ENCODE measurements at regions not wholly inside any gene's neighbourhood (a gene's known extent, or its start where the extent isn't known, plus 50 kb on each side); places are given as distances from the start of the nearest gene placed in this dataset.
"Not testable (repeated sequence)": the region's sequence is repeated elsewhere in the genome, so short reads cannot be mapped to it uniquely, and the experiment has no call there.

DNA sequence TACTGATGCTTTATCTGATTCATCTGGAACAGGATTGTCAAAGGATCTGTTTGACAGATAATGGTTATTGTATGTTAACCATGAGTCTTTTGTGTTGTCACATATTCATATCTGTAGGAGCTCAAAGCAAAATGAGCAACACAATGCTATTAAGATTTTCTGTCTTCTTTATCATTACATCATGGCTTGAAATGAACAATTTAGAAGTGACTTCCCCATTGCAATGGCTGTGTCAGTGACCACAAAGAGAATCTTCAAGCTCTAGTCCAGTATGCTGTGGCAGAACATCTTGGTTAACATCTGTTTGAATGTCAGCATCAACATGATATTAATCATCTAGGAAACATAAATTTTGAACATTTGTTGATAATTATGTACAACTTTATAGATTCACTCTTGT lies 1148.5 kb downstream of the PLA2G4A start:
- Histone ChIP-seq H3K9me3 (peaks cover 25% of the 10 kb centered on the region), H3K4me1 (no peaks in the 10 kb centered on the region), H3K4me2 (no peak overlapping the region), H3K27ac (no peak overlapping the region), H3K27me3 (no peaks in the 10 kb centered on the region), H3K9ac (no peak overlapping the region), H3K36me3 (peaks cover 7% of the 10 kb centered on the region; the same call in 1 of the 2 replicates), H4K20me1 (no peaks in the 10 kb centered on the region), H3K4me3 (no peak overlapping the region)
- no peak for TF ChIP-seq Cebpa-rat (IDR thresholded peaks at IDR 0.05)

DNA sequence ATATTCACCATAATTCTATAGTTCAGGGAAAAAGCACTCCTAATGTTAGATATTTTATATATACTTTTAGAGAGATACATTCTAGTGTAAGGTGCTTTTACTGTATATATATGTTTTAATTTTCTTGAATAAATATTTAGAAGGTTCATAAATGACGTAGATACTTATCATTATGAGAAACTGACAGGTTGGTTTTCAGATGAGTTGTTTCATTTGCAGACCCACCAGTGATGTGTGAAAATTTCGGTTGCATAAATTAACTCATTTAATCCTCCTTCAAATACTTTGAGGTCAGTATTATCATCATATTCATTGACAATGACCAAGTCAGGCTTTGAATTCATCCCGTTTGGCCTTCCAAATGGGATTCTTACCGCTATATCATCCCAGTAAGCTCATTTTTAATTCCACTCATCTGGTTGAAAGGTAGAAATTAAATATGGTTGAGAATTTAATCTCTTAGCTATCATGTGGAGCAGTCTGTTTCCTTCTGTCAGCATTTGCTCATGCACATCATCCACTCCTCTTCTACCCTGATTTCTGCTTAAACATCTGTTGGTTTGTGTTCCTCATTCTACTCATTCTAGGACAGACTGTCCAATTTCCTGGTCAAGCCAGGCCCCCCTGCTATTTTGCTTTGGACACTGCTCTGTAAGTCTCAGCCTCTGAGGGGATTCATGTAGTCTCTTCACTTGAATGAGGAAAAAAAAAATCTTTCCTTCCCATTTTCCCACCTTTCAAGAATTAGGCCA lies 1156.6 kb downstream of the PLA2G4A start:
- H3K4me1 ChIP-seq, result peaks cover 53% of the 10 kb centered on the region

DNA sequence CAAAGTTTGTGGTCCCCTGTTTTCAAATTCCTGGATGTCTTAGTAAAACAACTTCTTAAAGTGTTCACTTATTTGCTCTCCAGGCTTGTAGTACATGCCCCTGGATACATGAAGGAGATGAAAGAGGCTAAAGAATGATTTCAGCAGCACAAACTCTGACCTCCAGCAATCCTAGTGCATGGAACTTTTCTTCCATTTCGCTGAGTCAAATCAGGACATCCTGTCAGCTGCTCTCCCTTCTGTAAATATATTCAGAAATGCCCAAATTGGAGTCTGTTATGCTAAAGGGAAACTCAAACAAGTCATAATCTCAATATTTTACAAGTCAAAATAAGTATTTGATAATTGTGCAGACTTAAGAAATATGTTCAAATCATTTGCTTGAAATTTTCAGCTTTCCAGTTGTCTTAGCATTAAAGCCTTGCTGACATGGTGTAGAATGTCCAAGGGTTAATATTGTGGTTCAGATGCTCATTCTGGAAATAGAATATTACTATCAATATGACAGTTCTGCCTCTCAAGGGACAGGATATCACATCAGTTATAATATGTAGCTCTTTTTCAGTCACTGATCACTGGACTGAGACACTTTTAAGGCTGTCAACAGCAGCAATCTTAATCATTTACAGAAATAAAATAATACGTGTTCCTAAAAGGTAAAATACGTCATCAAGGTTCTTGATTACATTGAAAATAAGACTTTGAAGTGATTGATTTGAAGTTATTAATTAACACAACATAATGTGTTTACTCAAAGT lies 1157.3 kb downstream of the PLA2G4A start:
- no peaks in the 10 kb centered on the region for H3K27me3 ChIP-seq
- peak overlapping the region; percentile 92 for H3K4me2 ChIP-seq
- H3K9me3 ChIP-seq, result peaks cover 25% of the 10 kb centered on the region
- H3K4me3 ChIP-seq, result peak overlapping the region; percentile 49; the same call in 1 of the 2 replicates
- H4K20me1 ChIP-seq, result no peaks in the 10 kb centered on the region
- H3K4me1 ChIP-seq, result peaks cover 54% of the 10 kb centered on the region
- peak overlapping the region; percentile 93 for H3K27ac ChIP-seq
- TF ChIP-seq Cebpa-rat (IDR thresholded peaks at IDR 0.05), result no peak
- H3K9ac ChIP-seq, result peak overlapping the region; percentile 75
- H3K36me3 ChIP-seq, result peaks cover 3% of the 10 kb centered on the region; the same call in 1 of the 2 replicates

More for the DNA sequence above, 1156.6 kb downstream of the PLA2G4A start:
- Histone ChIP-seq H3K27ac (peak overlapping the region; percentile 93), H3K36me3 (peaks cover 7% of the 10 kb centered on the region; the same call in 1 of the 2 replicates), H3K27me3 (no peaks in the 10 kb centered on the region), H3K4me2 (peak overlapping the region; percentile 92), H3K9ac (peak overlapping the region; percentile 75), H4K20me1 (no peaks in the 10 kb centered on the region), H3K4me3 (peak overlapping the region; percentile 49; the same call in 1 of the 2 replicates), H3K9me3 (peaks cover 32% of the 10 kb centered on the region)
- no peak for TF ChIP-seq Cebpa-rat (IDR thresholded peaks at IDR 0.05)

DNA sequence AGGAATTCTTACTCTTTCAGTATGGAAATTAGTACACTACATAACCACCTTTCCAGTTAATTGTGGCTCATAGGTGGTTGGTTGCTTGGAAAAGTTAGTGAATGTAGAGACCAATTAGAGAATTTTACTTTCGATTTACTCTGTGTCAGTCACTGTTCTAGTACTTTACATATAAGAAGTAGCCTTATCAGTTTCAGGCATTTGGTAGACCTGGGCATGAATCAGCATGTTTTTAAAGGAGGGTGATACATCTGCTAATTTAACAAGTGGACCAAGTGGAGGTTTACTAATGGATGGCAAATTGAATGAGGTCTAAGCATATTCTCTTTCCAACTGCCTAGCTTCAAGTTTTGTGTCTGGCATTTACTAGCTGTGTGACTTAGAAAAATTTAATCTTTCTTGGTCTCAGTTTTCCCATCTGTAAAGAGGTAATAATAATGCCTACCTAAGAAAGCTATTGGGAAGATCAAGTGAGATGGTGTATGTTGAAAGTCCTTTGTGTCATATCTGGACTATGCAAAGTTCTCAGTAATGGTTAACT lies 1158.6 kb downstream of the PLA2G4A start:
- H3K9me3 ChIP-seq, result peaks cover 13% of the 10 kb centered on the region; the same call in 1 of the 2 replicates
- no peaks in the 10 kb centered on the region for H4K20me1 ChIP-seq
- peak overlapping the region; percentile 93 for H3K27ac ChIP-seq
- H3K9ac ChIP-seq, result no peak overlapping the region
- H3K36me3 ChIP-seq, result no peaks in the 10 kb centered on the region; the same call in 1 of the 2 replicates
- H3K4me1 ChIP-seq, result peaks cover 62% of the 10 kb centered on the region
- 0 out of 2 replicates have a peak overlapping the region, but pooled peaks have one; percentile 1 for H3K4me3 ChIP-seq
- peak overlapping the region; percentile 92 for H3K4me2 ChIP-seq
- TF ChIP-seq Cebpa-rat (IDR thresholded peaks at IDR 0.05), result no peak
- H3K27me3 ChIP-seq, result no peaks in the 10 kb centered on the region

DNA sequence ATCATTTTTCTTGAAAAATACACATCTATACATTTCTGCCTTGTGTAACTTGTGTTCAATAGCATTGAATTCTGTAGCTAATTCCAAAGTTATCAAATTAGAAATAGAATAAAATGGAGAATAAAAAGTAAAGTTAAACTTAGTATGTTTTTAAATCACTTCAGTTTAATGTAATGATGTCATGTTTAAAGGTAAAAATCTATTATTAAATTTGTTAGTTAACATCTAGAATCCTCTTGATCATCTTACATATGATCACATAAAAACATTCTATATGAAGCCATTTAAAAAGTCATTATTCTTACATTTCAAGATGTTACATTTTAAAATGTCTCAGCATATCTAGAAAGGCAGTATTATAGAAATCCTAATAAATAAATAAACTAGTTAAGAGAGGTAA lies 1163.2 kb downstream of the PLA2G4A start:
- peaks cover 64% of the 10 kb centered on the region for H3K4me1 ChIP-seq
- no peaks in the 10 kb centered on the region for H3K27me3 ChIP-seq
- H4K20me1 ChIP-seq, result no peaks in the 10 kb centered on the region
- peaks cover 13% of the 10 kb centered on the region; the same call in 1 of the 2 replicates for H3K9me3 ChIP-seq
- H3K4me2 ChIP-seq, result no peak overlapping the region; the same call in 1 of the 2 replicates
- H3K27ac ChIP-seq, result peak overlapping the region; percentile 57; the same call in 1 of the 2 replicates
- H3K36me3 ChIP-seq, result no peaks in the 10 kb centered on the region; the same call in 1 of the 2 replicates
- H3K9ac ChIP-seq, result no peak overlapping the region
- H3K4me3 ChIP-seq, result no peak overlapping the region
- no peak for TF ChIP-seq Cebpa-rat (IDR thresholded peaks at IDR 0.05)

DNA sequence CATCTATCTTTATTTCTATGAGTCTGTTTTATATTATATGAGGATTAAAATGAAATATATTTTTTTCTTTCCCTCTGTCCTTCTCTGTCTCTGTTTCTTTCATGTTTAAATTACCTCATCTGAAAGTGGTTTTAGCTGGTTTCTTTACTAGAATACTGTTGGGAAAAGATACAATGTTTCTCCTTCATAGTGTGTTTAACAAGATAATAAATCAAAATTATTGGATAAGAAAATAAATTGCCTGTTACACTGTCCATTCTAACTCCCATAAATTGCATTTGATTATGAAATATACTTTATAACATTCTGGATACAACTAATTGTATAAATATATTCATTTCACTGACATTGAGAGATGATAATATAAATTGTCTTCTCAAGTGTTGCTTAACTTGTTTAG lies 1168.0 kb downstream of the PLA2G4A start:
- no peak for TF ChIP-seq Cebpa-rat (IDR thresholded peaks at IDR 0.05)

DNA sequence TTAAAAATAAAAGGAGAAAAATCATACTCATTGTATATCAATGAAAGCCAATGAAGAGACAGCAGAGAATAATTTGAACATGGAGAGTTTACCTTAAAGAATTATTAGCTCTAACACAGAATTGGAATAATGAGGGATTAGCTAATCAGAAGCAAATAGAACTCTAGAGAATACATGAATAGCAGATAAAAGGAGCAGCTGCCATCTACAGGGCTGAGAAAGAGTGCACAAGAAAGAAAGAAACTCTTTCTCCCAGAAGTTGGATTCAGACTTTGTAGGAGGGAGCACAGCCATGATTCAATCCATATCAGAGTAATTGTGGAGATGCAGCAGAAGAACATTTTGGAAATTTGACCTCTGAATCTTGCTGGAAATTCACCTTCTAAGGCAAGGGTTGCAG lies 1171.2 kb downstream of the PLA2G4A start:
- Histone ChIP-seq H3K9ac (no peak overlapping the region), H3K36me3 (peaks cover 12% of the 10 kb centered on the region; the same call in 1 of the 2 replicates), H3K4me3 (no peak overlapping the region), H3K4me1 (peaks cover 37% of the 10 kb centered on the region), H4K20me1 (no peaks in the 10 kb centered on the region), H3K27ac (peak overlapping the region; percentile 44), H3K9me3 (peaks cover 52% of the 10 kb centered on the region), H3K27me3 (no peaks in the 10 kb centered on the region), H3K4me2 (no peak overlapping the region)
- TF ChIP-seq Cebpa-rat (IDR thresholded peaks at IDR 0.05), result no peak

More for the DNA sequence above, 1168.0 kb downstream of the PLA2G4A start:
- Histone ChIP-seq H3K4me2 (no peak overlapping the region), H4K20me1 (no peaks in the 10 kb centered on the region), H3K27ac (no peak overlapping the region), H3K4me1 (peaks cover 51% of the 10 kb centered on the region), H3K36me3 (peaks cover 5% of the 10 kb centered on the region; the same call in 1 of the 2 replicates), H3K9ac (no peak overlapping the region), H3K27me3 (no peaks in the 10 kb centered on the region), H3K9me3 (peaks cover 32% of the 10 kb centered on the region), H3K4me3 (no peak overlapping the region)

DNA sequence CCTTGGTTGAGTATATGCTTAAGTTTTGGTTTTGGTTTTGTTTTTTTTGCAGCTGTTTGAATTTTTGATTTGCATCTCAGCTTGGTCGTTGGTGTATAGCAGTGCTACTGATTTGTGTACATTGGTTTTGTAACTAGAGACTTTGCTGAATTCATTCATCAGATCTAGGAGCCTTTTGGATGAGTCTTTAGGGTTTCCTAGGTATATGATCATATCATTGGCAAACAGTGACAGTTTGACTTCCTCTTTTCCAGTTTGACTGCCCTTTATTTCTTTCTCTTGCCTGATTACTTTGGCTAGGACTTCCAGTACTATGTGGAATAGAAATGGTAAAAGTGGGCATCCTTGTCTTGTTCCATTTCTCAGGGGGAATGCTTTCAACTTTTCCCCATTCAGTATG lies 1174.9 kb downstream of the PLA2G4A start:
- H3K27me3 ChIP-seq, H3K9ac ChIP-seq, H4K20me1 ChIP-seq, H3K4me2 ChIP-seq, H3K4me3 ChIP-seq: not testable (repeated sequence)
- Histone ChIP-seq H3K4me1 (peaks cover 54% of the 10 kb centered on the region), H3K27ac (peak overlapping the region; percentile 31), H3K9me3 (peaks cover 44% of the 10 kb centered on the region), H3K36me3 (peaks cover 12% of the 10 kb centered on the region; the same call in 1 of the 2 replicates)

DNA sequence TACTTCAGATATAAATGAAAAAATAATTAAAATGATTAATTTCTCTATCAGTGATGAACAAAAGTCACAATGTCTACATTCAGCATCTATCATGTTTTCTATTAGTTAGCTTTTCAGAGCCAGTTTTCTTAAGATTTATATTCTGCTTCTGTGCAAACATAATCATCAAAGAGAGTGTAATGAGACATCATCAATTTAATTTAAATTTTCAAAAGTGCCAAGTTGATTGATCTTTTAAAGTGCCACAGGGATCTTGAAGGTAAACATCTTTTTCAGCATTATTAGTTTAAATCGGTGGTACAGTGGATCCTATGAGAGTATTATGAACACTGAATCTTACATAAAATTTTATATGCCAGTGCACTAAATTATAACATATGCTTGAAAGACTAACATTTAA lies 1176.1 kb downstream of the PLA2G4A start:
- Histone ChIP-seq H3K9ac (no peak overlapping the region), H3K27me3 (no peaks in the 10 kb centered on the region), H3K4me3 (no peak overlapping the region), H3K4me1 (peaks cover 59% of the 10 kb centered on the region), H3K4me2 (peak overlapping the region; percentile 72; the same call in 1 of the 2 replicates), H3K27ac (peak overlapping the region; percentile 97), H3K9me3 (peaks cover 47% of the 10 kb centered on the region), H4K20me1 (no peaks in the 10 kb centered on the region), H3K36me3 (peaks cover 15% of the 10 kb centered on the region; the same call in 1 of the 2 replicates)
- no peak for TF ChIP-seq Cebpa-rat (IDR thresholded peaks at IDR 0.05)

All from BLaER1 (cell line).